ENCODE measurements at regions not wholly inside any gene's neighbourhood (a gene's known extent, or its start where the extent isn't known, plus 50 kb on each side); places are given as distances from the start of the nearest gene placed in this dataset.

- ChIA-PET SMC1A (ENCODE audit: uncharacterized antibody, unreplicated experiment) (interaction anchor here (0.8 to 5.1 kb wide), 5 partner anchors 121 to 529 kb away, joined by 3 to 47 read pairs (median 3); no protein-coding TSS in a partner anchor), POLR2A (no interaction called here), CTCF (interaction anchor here (3.0 to 5.3 kb wide), 2 partner anchors 150 to 607 kb away, joined by 25 to 68 read pairs; no protein-coding TSS in a partner anchor), RAD21 (ENCODE audit: unreplicated experiment) (interaction anchor here (1.2 to 3.3 kb wide), 2 partner anchors 150 to 153 kb away, joined by 3 to 41 read pairs; no protein-coding TSS in a partner anchor)
- no peaks in the 10 kb centered on the region for H3K4me1 ChIP-seq (ENCODE audit: control insufficient read depth, insufficient read depth, low read length)
- no peak overlapping the region for H3K4me2 ChIP-seq (ENCODE audit: control insufficient read depth, insufficient read depth)
- no peaks in the 10 kb centered on the region for H4K20me1 ChIP-seq (ENCODE audit: control insufficient read depth, insufficient read depth)
- no TSS peak for BruUV-seq (replicated peaks)
- intact Hi-C loops (cut with micrococcal nuclease; ENCODE audit: unreplicated experiment) (no loop called here), in situ Hi-C loops (cut with MboI) (loop anchor here (5.0 kb wide), 1 partner anchor 446 kb away; no protein-coding TSS in a partner anchor)
- H3K9ac ChIP-seq (ENCODE audit: control insufficient read depth, insufficient read depth, low read length) = no peak overlapping the region
- no peak for ATAC-seq
- H3K79me2 ChIP-seq (ENCODE audit: control insufficient read depth, insufficient read depth, low read length) = no peaks in the 10 kb centered on the region
- H3K9me3 ChIP-seq (replicated peaks; ENCODE audit: control insufficient read depth, insufficient read depth, low read length) = no peaks in the 10 kb centered on the region
- 33% methylated on average over 7 of the region's 7 CpGs for WGBS (ENCODE audit: insufficient coverage, insufficient replicate concordance, low lambda C conversion rate, missing lambda C conversion rate)
- no peak for DNase-seq (ENCODE audit: low read depth, low spot score)
- no peak overlapping the region for H3K4me3 ChIP-seq
- FAIRE-seq = no peak
- no peaks in the 10 kb centered on the region for H3K36me3 ChIP-seq (ENCODE audit: control insufficient read depth in 2 of 2, insufficient read depth in 2 of 2, low read length in 1 of 2)
- peaks cover 0 to 3% of the 10 kb centered on the region in 2 experiments; a peak in 1 of 4 replicates for H3K27me3 ChIP-seq (replicated peaks in 1 of 2; ENCODE audit: control insufficient read depth in 2 of 2, insufficient read depth in 2 of 2, low read length in 1 of 2)
- no peak for TF ChIP-seq EZH2 (IDR thresholded peaks at IDR 0.05; ENCODE audit: borderline replicate concordance, control insufficient read depth, low read depth, low read length)
- TF ChIP-seq JUNB (IDR thresholded peaks at IDR 0.05) = no peak
- no peak for TF ChIP-seq SIX5 (IDR thresholded peaks at IDR 0.05; ENCODE audit: low read depth, low read length, severe bottlenecking)
- no peak for TF ChIP-seq HCFC1 (IDR thresholded peaks at IDR 0.05; ENCODE audit: low read length)
- TF ChIP-seq MEF2A (IDR thresholded peaks at IDR 0.05; ENCODE audit: insufficient read depth, low read depth, low read length) = no peak
- TF ChIP-seq NRF1 (conservative IDR thresholded peaks at IDR 0.05; ENCODE audit: low read depth, low read length) = no peak
- TF ChIP-seq NFYA (IDR thresholded peaks at IDR 0.05; ENCODE audit: borderline replicate concordance, low read depth, low read length) = no peak
- no peak overlapping the region for H2AFZ ChIP-seq (ENCODE audit: control insufficient read depth, low read depth, low read length)
- H3K27ac ChIP-seq (ENCODE audit: control insufficient read depth, insufficient read depth) = no peak overlapping the region
These were observed 150.3 kb upstream of the SNX19 start for GRCh38 chr11:131066551-131066950.

- intact Hi-C loops (cut with micrococcal nuclease; ENCODE audit: unreplicated experiment) = no loop called here
- POLR2A ChIA-PET = no interaction called here
- DNase-seq (ENCODE audit: low read depth, low spot score) (no peak), FAIRE-seq (no peak), ATAC-seq (no peak)
- Histone ChIP-seq H4K20me1 (ENCODE audit: control insufficient read depth, insufficient read depth) (no peaks in the 10 kb centered on the region), H3K27ac (ENCODE audit: control insufficient read depth, insufficient read depth) (no peak overlapping the region), H3K36me3 (ENCODE audit: control insufficient read depth in 2 of 2, insufficient read depth in 2 of 2, low read length in 1 of 2) (no peaks in the 10 kb centered on the region), H3K4me1 (ENCODE audit: control insufficient read depth, insufficient read depth, low read length) (no peaks in the 10 kb centered on the region), H2AFZ (ENCODE audit: control insufficient read depth, low read depth, low read length) (no peak overlapping the region), H3K9me3 (replicated peaks; ENCODE audit: control insufficient read depth, insufficient read depth, low read length) (no peaks in the 10 kb centered on the region), H3K27me3 (replicated peaks in 1 of 2; ENCODE audit: control insufficient read depth in 2 of 2, insufficient read depth in 2 of 2, low read length in 1 of 2) (peaks cover 1 to 2% of the 10 kb centered on the region in 2 experiments; a peak in 2 of 4 replicates), H3K9ac (ENCODE audit: control insufficient read depth, insufficient read depth, low read length) (no peak overlapping the region), H3K4me2 (ENCODE audit: control insufficient read depth, insufficient read depth) (no peak overlapping the region), H3K4me3 (no peak overlapping the region), H3K79me2 (ENCODE audit: control insufficient read depth, insufficient read depth, low read length) (no peaks in the 10 kb centered on the region)
- SMC1A ChIA-PET (ENCODE audit: uncharacterized antibody, unreplicated experiment) = no interaction called here
- BruUV-seq (replicated peaks) = no TSS peak
- 41% methylated on average over 4 of the region's 4 CpGs for WGBS (ENCODE audit: insufficient coverage, insufficient replicate concordance, low lambda C conversion rate, missing lambda C conversion rate)
- in situ Hi-C loops (cut with MboI) = loop anchor here (5.0 kb wide), 1 partner anchor 602 kb away; no protein-coding TSS in a partner anchor
- CTCF ChIA-PET = no interaction called here
- RAD21 ChIA-PET (ENCODE audit: unreplicated experiment) = no interaction called here
- TF ChIP-seq ZBTB33 (IDR thresholded peaks at IDR 0.05) (no peak), NR2C2 (IDR thresholded peaks at IDR 0.05; ENCODE audit: borderline replicate concordance, control insufficient read depth, insufficient read length, low read depth) (no peak), ZBED1 (IDR thresholded peaks at IDR 0.05; ENCODE audit: borderline replicate concordance) (no peak), NKRF (conservative IDR thresholded peaks at IDR 0.05) (no peak), JUNB (IDR thresholded peaks at IDR 0.05) (no peak), ZNF622 (IDR thresholded peaks at IDR 0.05) (no peak), IKZF1 (conservative IDR thresholded peaks at IDR 0.05) (no peak), MYC (IDR thresholded peaks at IDR 0.05; ENCODE audit: insufficient read depth, insufficient read length, insufficient replicate concordance, low read length, severe bottlenecking) (no peak)
These were observed 154.1 kb upstream of the SNX19 start for GRCh38 chr11:131070365-131070764.

All from GM12878 (cell line).